ENCODE measurements at regions not wholly inside any gene's neighbourhood (a gene's known extent, or its start where the extent isn't known, plus 50 kb on each side); places are given as distances from the start of the nearest gene placed in this dataset.

DNA sequence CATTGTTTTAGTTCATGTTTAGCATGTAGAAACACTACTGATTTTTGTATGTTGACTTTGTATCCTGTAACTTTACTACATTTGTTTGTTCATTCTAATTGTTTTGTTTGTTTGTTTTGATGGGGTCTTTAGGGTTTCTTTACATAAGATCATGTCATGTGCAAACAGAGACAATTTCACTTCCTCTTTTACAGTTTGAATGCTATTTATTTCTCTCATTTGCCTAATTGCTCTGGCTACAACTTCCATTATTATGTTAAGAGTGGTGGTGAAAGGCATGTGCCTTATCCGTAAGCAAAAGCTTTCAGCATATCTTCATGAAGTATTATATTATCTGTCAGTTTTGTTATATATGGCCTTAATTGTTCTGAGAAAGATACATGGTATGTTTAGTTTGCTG lies 571.1 kb downstream of the PCDH7 start:
- Histone ChIP-seq H3K27ac (no peak overlapping the region), H3K4me3 (no peak overlapping the region), H3K4me1 (replicated peaks in 1 of 2) (no peaks in the 10 kb centered on the region)
- in situ Hi-C loops (cut with MboI; ENCODE audit: low pct_unique_long_range_greater_than_20kb in 2 of 9, low sequenced_read_pairs in 9 of 9, unreplicated experiment in 9 of 9) = no loop called here
- 17 to 100% (median 67%) methylated on average over 1 of the region's 1 CpG for WGBS, 10 experiments
- ATAC-seq (replicated peaks in 6 of 8) = no peak

DNA sequence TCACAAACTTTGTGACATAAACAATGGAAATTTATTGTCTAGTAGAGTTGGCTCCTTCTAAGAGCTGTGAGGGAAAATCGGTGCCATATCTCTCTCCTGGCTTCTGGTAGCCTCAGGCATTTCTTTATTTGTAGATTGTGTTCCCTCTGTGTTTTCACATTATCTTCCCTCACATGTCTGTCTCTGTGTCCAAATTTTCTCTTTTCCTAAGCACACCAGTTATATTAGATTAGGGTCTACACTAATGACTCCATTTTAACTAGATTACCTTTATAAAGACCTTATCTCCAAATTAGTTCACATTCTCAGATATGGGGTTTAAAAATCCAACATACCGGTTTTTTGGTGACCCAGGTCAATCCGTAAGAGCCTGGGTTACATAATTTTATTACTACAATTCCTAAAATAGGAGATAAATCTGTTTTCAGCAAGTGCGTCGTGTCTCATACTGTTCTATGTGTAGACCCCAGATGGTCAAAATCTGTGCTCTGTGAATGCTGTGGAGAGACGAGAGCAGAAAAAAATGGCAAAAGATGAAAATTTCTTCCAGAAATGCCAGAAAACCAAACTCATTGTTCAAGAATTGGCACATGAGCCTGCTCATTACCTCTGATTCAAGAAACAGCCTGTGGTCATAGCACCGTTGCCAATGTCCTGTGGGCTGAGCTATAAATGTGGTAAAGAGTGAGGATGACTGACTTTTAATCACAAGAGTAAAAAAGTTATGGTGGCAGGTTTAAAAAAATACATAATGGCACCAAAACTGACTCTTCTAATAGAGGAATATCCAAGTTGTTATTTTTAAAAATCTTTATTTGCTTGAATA lies 574.7 kb downstream of the PCDH7 start:
- Histone ChIP-seq H3K4me1 (replicated peaks in 1 of 2) (no peaks in the 10 kb centered on the region), H3K27ac (no peak overlapping the region), H3K4me3 (no peak overlapping the region)
- no peak for ATAC-seq (replicated peaks in 6 of 8)
- in situ Hi-C loops (cut with MboI; ENCODE audit: low pct_unique_long_range_greater_than_20kb in 2 of 9, low sequenced_read_pairs in 9 of 9, unreplicated experiment in 9 of 9) = no loop called here
- WGBS, 10 experiments = 6 to 97% (median 88%) methylated on average over 2 to 7 of the region's 7 CpGs

DNA sequence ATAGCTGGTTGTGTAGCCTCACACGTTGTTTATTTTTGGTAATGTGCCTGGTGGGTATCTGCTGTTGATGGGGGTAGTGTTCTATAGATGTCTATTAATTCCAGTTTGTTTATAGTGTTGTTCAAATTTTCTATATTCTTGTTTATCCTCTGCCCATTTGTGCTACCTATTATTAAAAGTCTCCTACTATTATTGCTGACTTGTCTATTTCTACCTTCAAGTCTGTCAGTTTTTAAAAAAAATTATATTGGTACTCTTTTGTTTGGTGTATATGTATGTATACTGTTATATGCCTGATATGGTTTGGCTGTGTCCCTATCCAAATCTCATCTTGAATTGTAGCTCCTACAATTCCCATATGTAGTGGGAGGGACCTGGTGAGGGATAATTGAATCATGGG lies 578.6 kb downstream of the PCDH7 start:
- H3K4me1 ChIP-seq (replicated peaks in 1 of 2) = no peaks in the 10 kb centered on the region
- H3K4me3 ChIP-seq = no peak overlapping the region
- H3K27ac ChIP-seq = no peak overlapping the region
- ATAC-seq (replicated peaks in 6 of 8) = no peak
- WGBS, 10 experiments = 0 to 100% (median 67%) methylated on average over 1 of the region's 1 CpG; no CpG with 5 or more reads in 1 of the 10 experiments
- in situ Hi-C loops (cut with MboI; ENCODE audit: low pct_unique_long_range_greater_than_20kb in 2 of 9, low sequenced_read_pairs in 9 of 9, unreplicated experiment in 9 of 9) = no loop called here

DNA sequence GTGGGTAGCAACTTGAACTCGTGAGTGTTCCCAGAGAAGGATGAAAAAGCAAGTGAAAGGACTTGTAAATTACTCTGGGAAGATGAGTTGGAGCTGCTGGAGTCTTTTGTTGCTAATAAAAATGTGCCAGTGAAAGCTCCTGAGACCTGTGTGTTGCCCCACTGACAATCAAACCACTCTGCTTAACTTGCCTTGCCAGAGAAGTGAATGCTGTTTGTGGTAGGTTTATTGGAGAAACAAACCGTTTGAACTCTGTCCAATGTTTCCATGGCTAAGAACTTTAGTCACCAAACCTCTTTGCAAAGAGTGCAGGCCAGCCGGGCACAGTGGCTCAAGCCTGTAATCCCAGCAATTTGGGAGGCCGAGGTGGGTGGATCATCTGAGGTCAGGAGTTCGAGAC lies 586.9 kb downstream of the PCDH7 start:
- Histone ChIP-seq H3K4me1 (replicated peaks in 1 of 2) (no peaks in the 10 kb centered on the region), H3K4me3 (no peak overlapping the region), H3K27ac (no peak overlapping the region)
- peak in 1 of 8 experiments; percentile 65 for ATAC-seq (replicated peaks in 6 of 8)
- in situ Hi-C loops (cut with MboI; ENCODE audit: low pct_unique_long_range_greater_than_20kb in 2 of 9, low sequenced_read_pairs in 9 of 9, unreplicated experiment in 9 of 9) = no loop called here
- WGBS, 10 experiments = 20 to 100% (median 63%) methylated on average over 2 to 5 of the region's 5 CpGs; no CpG with 5 or more reads in 5 of the 10 experiments

DNA sequence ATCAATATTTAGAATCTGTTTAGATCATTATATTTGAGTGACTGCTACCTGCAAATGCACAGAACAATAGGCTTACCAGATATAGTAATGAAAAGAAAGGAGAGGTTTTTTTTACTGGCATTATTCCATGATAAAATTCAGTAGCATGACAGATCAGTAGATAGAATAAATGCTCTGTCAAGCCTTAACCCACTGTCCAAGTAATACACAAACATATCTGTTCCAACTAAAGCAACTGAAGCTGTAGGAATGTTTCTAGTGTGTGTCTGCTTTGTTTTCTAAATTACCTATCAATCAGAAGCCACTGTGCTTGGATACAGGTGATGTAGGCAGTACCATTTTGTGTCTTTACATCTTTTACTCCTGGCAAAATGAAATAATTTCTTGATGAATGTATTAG lies 604.6 kb downstream of the PCDH7 start:
- Histone ChIP-seq H3K4me3 (no peak overlapping the region), H3K4me1 (replicated peaks in 1 of 2) (peaks cover 3 to 4% of the 10 kb centered on the region in 2 donors), H3K27ac (no peak overlapping the region)
- in situ Hi-C loops (cut with MboI; ENCODE audit: low pct_unique_long_range_greater_than_20kb in 2 of 9, low sequenced_read_pairs in 9 of 9, unreplicated experiment in 9 of 9) = loop anchor here in 1 of 9 experiments (25.0 kb wide), 1 partner anchor 613 kb away; the partner anchor contains the start of gene PCDH7
- ATAC-seq (replicated peaks in 6 of 8) = no peak

DNA sequence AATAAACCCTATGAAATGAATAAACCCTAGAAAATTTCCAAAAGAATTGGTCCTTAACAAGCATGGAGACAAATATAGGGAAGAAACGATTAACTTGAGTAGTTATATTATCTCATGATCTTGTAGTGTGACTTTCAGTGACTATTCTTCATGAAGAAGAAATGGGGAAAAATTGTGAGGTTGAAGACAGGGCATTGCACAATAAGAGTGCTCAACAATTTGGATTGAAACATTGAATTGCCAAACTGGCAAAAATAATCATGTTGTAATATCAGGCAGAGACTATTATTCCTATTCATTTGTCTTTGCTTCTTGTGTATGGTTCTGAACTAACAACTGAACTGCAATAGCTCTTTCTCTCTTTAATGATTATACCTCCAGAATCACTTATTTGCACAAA lies 605.1 kb downstream of the PCDH7 start:
- Histone ChIP-seq H3K4me3 (no peak overlapping the region), H3K4me1 (replicated peaks in 1 of 2) (peaks cover 3 to 4% of the 10 kb centered on the region in 2 donors), H3K27ac (no peak overlapping the region)
- no peak for ATAC-seq (replicated peaks in 6 of 8)
- 0 to 100% (median 54%) methylated on average over 1 of the region's 1 CpG; no CpG with 5 or more reads in 1 of the 10 experiments for WGBS, 10 experiments
- in situ Hi-C loops (cut with MboI; ENCODE audit: low pct_unique_long_range_greater_than_20kb in 2 of 9, low sequenced_read_pairs in 9 of 9, unreplicated experiment in 9 of 9) = loop anchor here in 1 of 9 experiments (25.0 kb wide), 1 partner anchor 613 kb away; the partner anchor contains the start of gene PCDH7

DNA sequence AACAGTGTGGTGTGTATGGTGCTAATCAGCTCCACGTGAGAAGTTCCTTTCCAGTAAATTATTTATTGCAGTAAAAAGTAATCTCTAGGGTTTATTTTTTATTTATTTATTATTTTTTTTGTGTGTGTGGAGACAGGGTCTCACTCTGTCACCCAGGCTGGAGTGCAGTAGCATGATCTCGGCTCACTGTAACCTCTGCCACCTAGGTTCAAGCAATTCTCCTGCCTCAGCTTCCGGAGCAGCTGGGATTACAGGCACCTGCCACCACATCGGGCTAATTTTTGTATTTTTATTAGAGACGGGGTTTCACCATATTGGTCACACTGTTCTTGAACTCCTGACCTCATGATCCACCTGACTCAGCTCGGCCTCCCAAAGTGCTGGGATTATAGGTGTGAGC lies 606.9 kb downstream of the PCDH7 start:
- Histone ChIP-seq H3K27ac (no peak overlapping the region), H3K4me1 (replicated peaks in 1 of 2) (peaks cover 3 to 4% of the 10 kb centered on the region in 2 donors), H3K4me3 (no peak overlapping the region)
- in situ Hi-C loops (cut with MboI; ENCODE audit: low pct_unique_long_range_greater_than_20kb in 2 of 9, low sequenced_read_pairs in 9 of 9, unreplicated experiment in 9 of 9) = loop anchor here in 1 of 9 experiments (25.0 kb wide), 1 partner anchor 615 kb away; the partner anchor contains the start of gene PCDH7
- 13 to 100% (median 87%) methylated on average over 2 to 5 of the region's 6 CpGs; no CpG with 5 or more reads in 1 of the 10 experiments for WGBS, 10 experiments
- ATAC-seq (replicated peaks in 6 of 8) = no peak

DNA sequence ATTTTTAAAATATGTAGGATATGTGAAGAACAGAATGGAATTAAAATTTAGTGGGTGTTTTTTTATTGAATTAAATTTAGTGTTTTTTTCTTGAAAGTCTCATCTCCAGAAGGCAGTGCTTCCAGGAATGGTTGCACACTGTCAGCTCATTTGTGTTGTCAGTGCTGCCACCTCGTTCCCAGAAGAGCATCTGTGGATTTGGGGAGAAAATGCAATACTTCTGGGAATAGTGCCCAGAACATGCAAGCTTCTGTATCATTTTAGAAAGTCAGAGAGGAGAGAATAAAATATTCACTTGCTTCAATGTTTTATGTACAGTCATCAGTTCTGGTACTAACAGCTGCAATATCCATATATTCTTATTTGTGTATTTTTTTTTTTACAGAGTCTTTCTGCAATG lies 608.8 kb downstream of the PCDH7 start:
- ATAC-seq (replicated peaks in 6 of 8) = peak in 3 of 8 experiments; percentile 85 to 91 (median 91)
- WGBS, 10 experiments = 0 to 80% (median 25%) methylated on average over 1 of the region's 1 CpG; no CpG with 5 or more reads in 2 of the 10 experiments
- Histone ChIP-seq H3K4me3 (no peak overlapping the region), H3K27ac (no peak overlapping the region), H3K4me1 (replicated peaks in 1 of 2) (peaks cover 3 to 4% of the 10 kb centered on the region in 2 donors)
- in situ Hi-C loops (cut with MboI; ENCODE audit: low pct_unique_long_range_greater_than_20kb in 2 of 9, low sequenced_read_pairs in 9 of 9, unreplicated experiment in 9 of 9) = loop anchor here in 1 of 9 experiments (25.0 kb wide), 1 partner anchor 617 kb away; the partner anchor contains the start of gene PCDH7

DNA sequence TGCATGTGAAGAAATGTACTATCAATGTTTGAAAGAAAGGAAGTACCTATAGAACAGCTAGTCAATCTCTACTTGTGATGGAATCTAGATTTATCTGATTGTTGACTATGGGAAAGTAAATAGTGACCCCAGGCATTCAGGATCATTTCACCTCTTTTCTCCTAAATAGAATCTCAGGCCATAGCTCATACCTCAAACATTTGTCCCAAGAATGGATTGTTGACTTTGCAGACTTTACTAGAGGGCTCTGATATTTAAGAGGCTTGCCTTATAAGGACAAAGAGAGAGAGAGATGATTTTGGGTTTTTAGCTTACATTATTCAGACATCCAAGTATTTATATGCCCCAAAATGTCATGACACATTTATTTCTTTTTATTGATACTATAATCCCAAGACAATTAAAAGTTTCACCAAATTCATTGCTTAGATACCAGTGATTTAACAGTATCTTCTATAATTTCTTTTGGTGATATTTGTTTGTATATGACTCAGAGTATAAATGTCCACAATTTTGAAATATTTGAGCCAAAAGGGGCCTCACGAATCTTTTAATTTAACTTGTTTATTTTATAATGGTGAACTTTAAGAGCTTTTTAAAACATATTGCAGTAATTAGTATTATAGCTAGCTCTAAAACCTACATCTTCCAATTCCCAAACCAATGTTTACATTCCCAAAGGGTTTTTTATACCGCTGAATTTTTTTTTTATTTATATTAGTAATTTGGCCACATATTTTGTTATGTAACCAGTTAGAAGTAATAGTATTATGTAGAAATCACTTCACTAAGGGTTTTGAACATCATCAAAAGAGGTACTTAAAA lies 614.1 kb downstream of the PCDH7 start:
- 0 to 100% (median 84%) methylated on average over 1 to 2 of the region's 2 CpGs for WGBS, 10 experiments
- no peak for ATAC-seq (replicated peaks in 6 of 8)
- in situ Hi-C loops (cut with MboI; ENCODE audit: low pct_unique_long_range_greater_than_20kb in 2 of 9, low sequenced_read_pairs in 9 of 9, unreplicated experiment in 9 of 9) = loop anchor here in 1 of 9 experiments (25.0 kb wide), 1 partner anchor 622 kb away; the partner anchor contains the start of gene PCDH7
- Histone ChIP-seq H3K4me1 (replicated peaks in 1 of 2) (peaks cover 2 to 12% of the 10 kb centered on the region in 2 donors), H3K4me3 (no peak overlapping the region), H3K27ac (no peak overlapping the region)

DNA sequence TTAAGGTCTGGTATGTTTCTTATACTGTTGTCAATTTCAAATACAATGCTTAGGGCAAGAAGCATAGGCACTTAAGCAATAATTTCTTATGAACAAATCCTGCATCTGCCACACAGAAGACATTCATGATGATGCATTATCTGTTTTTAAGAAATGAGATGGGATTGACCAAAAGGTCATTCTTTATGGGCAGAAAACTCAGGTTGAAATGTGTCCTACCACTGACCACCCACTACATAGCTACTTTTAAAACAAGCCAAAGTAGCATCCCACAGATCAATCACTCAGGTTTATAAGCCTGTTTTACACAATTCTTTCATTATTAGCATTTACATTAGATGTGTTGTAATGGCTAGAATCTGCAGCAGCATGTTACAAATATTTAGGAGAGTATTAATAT lies 617.8 kb downstream of the PCDH7 start:
- peak in 4 of 8 experiments; percentile 63 to 75 (median 68) for ATAC-seq (replicated peaks in 6 of 8)
- H3K27ac ChIP-seq = no peak overlapping the region
- in situ Hi-C loops (cut with MboI; ENCODE audit: low pct_unique_long_range_greater_than_20kb in 2 of 9, low sequenced_read_pairs in 9 of 9, unreplicated experiment in 9 of 9) = loop anchor here in 1 of 9 experiments (25.0 kb wide), 1 partner anchor 626 kb away; the partner anchor contains the start of gene PCDH7
- peaks cover 2 to 12% of the 10 kb centered on the region in 2 donors for H3K4me1 ChIP-seq (replicated peaks in 1 of 2)
- H3K4me3 ChIP-seq = no peak overlapping the region

DNA sequence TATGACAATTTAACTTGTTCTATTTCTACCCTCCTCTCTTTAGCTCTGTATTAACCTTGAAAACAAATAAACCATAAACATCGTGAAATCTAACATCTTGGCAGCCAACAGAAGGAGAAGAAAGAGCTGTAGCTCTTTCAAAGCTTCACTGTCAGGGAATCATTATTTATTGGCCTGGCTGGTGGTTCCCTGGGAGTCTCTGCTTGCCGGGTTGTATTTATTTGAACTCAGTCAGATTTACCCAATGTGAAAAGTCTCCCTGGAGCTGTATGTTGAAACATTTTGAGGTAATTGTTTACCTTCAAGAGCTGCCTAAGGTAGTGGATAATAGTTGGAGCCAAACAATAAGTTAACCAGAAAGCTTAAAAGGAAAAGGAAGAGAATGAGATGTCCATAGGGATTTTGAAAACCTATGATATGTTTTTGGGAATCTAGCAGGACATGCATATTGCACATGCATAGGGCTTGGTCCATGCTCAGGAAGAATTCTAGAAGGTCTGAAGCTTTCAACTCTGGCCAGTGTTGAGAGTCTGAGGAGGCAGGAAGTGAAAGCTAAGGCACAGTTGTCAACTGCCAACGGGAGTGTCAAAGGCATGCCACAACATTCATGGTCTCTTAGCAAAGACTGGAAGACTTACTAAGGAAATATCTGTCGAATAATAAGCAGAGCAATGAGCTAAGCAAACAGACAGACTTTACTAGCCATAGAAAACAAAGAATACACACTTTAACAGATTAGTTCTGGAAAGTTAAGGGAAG lies 621.6 kb downstream of the PCDH7 start:
- no peak overlapping the region for H3K27ac ChIP-seq
- H3K4me3 ChIP-seq = no peak overlapping the region
- H3K4me1 ChIP-seq (replicated peaks in 1 of 2) = peaks cover 2 to 12% of the 10 kb centered on the region in 2 donors
- WGBS, 10 experiments = 0 to 76% (median 46%) methylated on average over 1 to 4 of the region's 4 CpGs
- peak in 5 of 8 experiments; percentile 56 to 92 (median 70) for ATAC-seq (replicated peaks in 6 of 8)
- in situ Hi-C loops (cut with MboI; ENCODE audit: low pct_unique_long_range_greater_than_20kb in 2 of 9, low sequenced_read_pairs in 9 of 9, unreplicated experiment in 9 of 9) = loop anchor here in 1 of 9 experiments (25.0 kb wide), 1 partner anchor 629 kb away; the partner anchor contains the start of gene PCDH7

DNA sequence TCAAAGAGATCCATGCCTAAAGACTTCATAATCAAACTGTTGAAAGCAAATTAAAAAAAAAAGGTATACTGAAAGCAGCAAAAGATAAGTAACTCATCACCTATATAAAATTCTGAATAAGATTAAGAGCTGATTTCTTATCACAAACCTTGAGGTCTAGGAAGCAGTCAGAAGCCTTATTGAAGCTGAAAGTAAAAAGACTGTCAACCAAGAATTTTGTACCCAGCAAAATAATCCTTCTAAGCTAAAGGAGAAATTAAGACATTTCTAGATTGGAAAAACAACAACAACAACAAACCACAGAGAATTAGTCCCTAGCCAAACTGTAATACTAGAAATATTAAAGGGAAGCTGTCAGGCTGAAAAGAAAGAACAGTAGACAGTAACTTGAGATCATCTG lies 622.9 kb downstream of the PCDH7 start:
- no peak overlapping the region for H3K27ac ChIP-seq
- in situ Hi-C loops (cut with MboI; ENCODE audit: low pct_unique_long_range_greater_than_20kb in 2 of 9, low sequenced_read_pairs in 9 of 9, unreplicated experiment in 9 of 9) = loop anchor here in 1 of 9 experiments (25.0 kb wide), 1 partner anchor 631 kb away; the partner anchor contains the start of gene PCDH7
- peaks cover 2 to 8% of the 10 kb centered on the region in 2 donors for H3K4me1 ChIP-seq (replicated peaks in 1 of 2)
- ATAC-seq (replicated peaks in 6 of 8) = no peak
- no peak overlapping the region for H3K4me3 ChIP-seq
